Activated CD4-positive, alpha-beta T cell treated with anti-CD3 and anti-CD28 coated beads, Interleukin-2, amount 10 ng/mL, durations not matched to agents 24 days and 14 days (primary cell): ENCODE measurements at regions not wholly inside any gene's neighbourhood (a gene's known extent, or its start where the extent isn't known, plus 50 kb on each side); places are given as distances from the start of the nearest gene placed in this dataset.

Experiments
- DNase-seq: peaks from one replicate; pipeline ENCODE4 v3.0.0; 2022
- H3K27ac Mint-ChIP-seq: one replicate; pipeline ENCODE4 v1.8.0; 2022; ENCODE audit warnings: mild to moderate bottlenecking, mixed read lengths
- H3K27me3 Mint-ChIP-seq: one replicate; pipeline ENCODE4 v1.8.0; 2022; ENCODE audit warnings: mixed read lengths
- H3K36me3 Mint-ChIP-seq: one replicate; pipeline ENCODE4 v1.8.0; 2022; ENCODE audit warnings: low read depth, mild to moderate bottlenecking, mixed read lengths
- H3K4me1 Mint-ChIP-seq: one replicate; pipeline ENCODE4 v1.8.0; 2021; ENCODE audit warnings: mixed read lengths
- H3K4me3 Mint-ChIP-seq: one replicate; pipeline ENCODE4 v1.8.0; 2022; ENCODE audit warnings: mild to moderate bottlenecking, moderate library complexity, mixed read lengths
- H3K9me3 Mint-ChIP-seq: one replicate; pipeline ENCODE4 v1.8.0; 2021; ENCODE audit warnings: mixed read lengths
- intact Hi-C: fragments of 100-400 bp; cut with micrococcal nuclease; formaldehyde crosslinking; loops from one replicate; pipeline ENCODE4 v1.15.1; 2023

GRCh38 chr3:161576714-161577510, 80.3 kb downstream of the OTOL1 start:
- intact Hi-C loops = no loop called here
- H3K4me1 Mint-ChIP-seq = no peaks in the 10 kb centered on the region
- no peak for DNase-seq
- no peak overlapping the region for H3K27ac Mint-ChIP-seq
- H3K36me3 Mint-ChIP-seq = no peaks in the 10 kb centered on the region
- no peaks in the 10 kb centered on the region for H3K9me3 Mint-ChIP-seq
- no peaks in the 10 kb centered on the region for H3K27me3 Mint-ChIP-seq
- H3K4me3 Mint-ChIP-seq = no peak overlapping the region

- H3K27ac Mint-ChIP-seq = no peak overlapping the region
- H3K27me3 Mint-ChIP-seq = no peaks in the 10 kb centered on the region
Measured at GRCh38 chr3:161577662-161578061, 81.1 kb downstream of the OTOL1 start.

GRCh38 chr3:161579395-161580126, 83.0 kb downstream of the OTOL1 start:
- Mint-ChIP-seq H3K27ac (no peak overlapping the region), H3K36me3 (no peaks in the 10 kb centered on the region), H3K27me3 (no peaks in the 10 kb centered on the region), H3K4me3 (no peak overlapping the region), H3K9me3 (no peaks in the 10 kb centered on the region), H3K4me1 (no peaks in the 10 kb centered on the region)
- DNase-seq = no peak
- intact Hi-C loops = no loop called here

More at GRCh38 chr3:161577662-161578061, 81.1 kb downstream of the OTOL1 start:
- H3K4me3 Mint-ChIP-seq = no peak overlapping the region
- H3K36me3 Mint-ChIP-seq = no peaks in the 10 kb centered on the region
- no peak for DNase-seq
- no peaks in the 10 kb centered on the region for H3K9me3 Mint-ChIP-seq
- intact Hi-C loops = no loop called here
- no peaks in the 10 kb centered on the region for H3K4me1 Mint-ChIP-seq

DNA sequence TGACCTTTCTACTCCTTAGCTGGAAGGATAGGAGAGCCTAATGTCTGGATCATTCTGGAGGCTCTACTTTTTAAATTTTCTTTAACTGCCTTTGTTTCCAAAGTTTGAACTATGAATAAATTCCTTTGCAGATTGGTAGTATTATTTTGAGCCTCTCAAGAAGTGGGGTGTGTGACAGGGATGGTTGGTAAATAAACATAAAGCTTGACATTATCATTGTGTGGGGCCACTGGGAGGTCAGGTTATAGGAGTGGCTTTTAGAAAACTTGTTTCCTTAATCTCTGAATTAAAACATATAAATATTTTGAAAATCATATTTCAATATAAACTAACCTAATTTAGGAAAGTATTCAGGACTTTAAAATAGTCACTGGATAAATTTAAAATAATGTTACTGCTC, 89.3 kb downstream of the OTOL1 start:
- H3K36me3 Mint-ChIP-seq = no peaks in the 10 kb centered on the region
- no peaks in the 10 kb centered on the region for H3K4me1 Mint-ChIP-seq
- no peak for DNase-seq
- no peaks in the 10 kb centered on the region for H3K9me3 Mint-ChIP-seq
- intact Hi-C loops = no loop called here
- H3K27me3 Mint-ChIP-seq = no peaks in the 10 kb centered on the region
- H3K4me3 Mint-ChIP-seq = no peak overlapping the region
- H3K27ac Mint-ChIP-seq = no peak overlapping the region

DNA sequence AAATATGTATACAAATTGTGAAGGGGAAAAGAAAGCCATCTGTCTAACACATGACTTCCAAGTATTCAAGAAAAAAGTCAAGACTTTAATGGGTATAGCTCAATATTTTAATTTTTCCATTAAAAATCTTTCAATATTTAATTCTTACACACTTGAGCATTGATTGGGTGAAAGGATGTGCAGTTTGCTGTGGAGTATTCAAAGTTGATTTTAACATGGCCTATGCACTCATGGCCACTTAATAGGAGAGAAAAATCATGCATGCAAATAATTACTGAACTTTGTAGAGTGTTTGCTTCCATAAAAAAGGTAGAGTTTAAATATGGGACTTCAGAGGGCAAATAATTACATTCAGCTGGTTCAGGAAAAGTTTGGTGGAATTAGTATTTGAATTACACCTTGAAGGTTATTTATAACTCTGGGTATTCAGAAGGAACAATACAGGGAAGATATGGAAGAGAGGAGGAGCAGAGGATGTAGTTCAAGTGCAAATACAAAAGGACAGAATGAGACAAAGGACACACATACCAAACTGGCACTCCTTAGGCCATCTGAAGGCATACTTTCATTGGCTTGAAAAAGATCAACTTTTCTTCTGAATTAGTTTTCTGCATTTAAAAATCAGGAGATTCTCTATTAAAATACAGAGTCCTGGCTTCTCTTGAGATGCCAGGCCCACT, 90.1 kb downstream of the OTOL1 start:
- DNase-seq = no peak
- Mint-ChIP-seq H3K27ac (no peak overlapping the region), H3K4me3 (no peak overlapping the region), H3K9me3 (no peaks in the 10 kb centered on the region), H3K36me3 (no peaks in the 10 kb centered on the region), H3K27me3 (no peaks in the 10 kb centered on the region), H3K4me1 (no peaks in the 10 kb centered on the region)
- intact Hi-C loops = no loop called here

GRCh38 chr3:161598639-161599038, 102.0 kb downstream of the OTOL1 start:
- Mint-ChIP-seq H3K27me3 (no peaks in the 10 kb centered on the region), H3K9me3 (no peaks in the 10 kb centered on the region), H3K4me3 (no peak overlapping the region), H3K27ac (no peak overlapping the region), H3K4me1 (no peaks in the 10 kb centered on the region), H3K36me3 (no peaks in the 10 kb centered on the region)
- intact Hi-C loops = no loop called here
- DNase-seq = no peak

DNA sequence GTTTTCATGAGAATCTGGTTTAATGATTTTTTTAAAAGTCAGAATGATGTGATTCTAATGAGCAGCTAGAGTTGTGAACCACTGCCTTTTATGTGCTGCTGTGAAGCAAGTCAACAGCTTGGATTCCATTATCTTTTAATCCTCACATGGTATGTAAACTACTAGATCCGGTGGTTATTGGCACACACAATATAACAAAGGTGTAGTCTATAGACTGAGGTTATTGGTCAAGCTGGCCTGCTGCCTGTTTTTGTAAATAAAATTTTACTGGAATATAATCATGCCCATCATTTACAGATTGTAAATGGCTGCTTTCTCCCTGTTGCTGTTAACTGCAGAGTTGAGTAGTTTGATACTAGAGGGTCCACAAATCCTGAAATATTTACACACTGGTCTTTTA, 103.1 kb downstream of the OTOL1 start:
- Mint-ChIP-seq H3K4me3 (no peak overlapping the region), H3K27me3 (no peaks in the 10 kb centered on the region), H3K27ac (no peak overlapping the region), H3K36me3 (no peaks in the 10 kb centered on the region), H3K4me1 (no peaks in the 10 kb centered on the region), H3K9me3 (no peaks in the 10 kb centered on the region)
- DNase-seq = no peak
- intact Hi-C loops = no loop called here

GRCh38 chr3:161600173-161600572, 103.6 kb downstream of the OTOL1 start:
- H3K4me3 Mint-ChIP-seq = no peak overlapping the region
- DNase-seq = no peak
- H3K27ac Mint-ChIP-seq = no peak overlapping the region
- H3K36me3 Mint-ChIP-seq = no peaks in the 10 kb centered on the region
- H3K9me3 Mint-ChIP-seq = no peaks in the 10 kb centered on the region
- intact Hi-C loops = no loop called here
- no peaks in the 10 kb centered on the region for H3K4me1 Mint-ChIP-seq
- H3K27me3 Mint-ChIP-seq = no peaks in the 10 kb centered on the region

- Mint-ChIP-seq H3K4me1 (no peaks in the 10 kb centered on the region), H3K9me3 (no peaks in the 10 kb centered on the region), H3K4me3 (no peak overlapping the region), H3K36me3 (no peaks in the 10 kb centered on the region), H3K27ac (no peak overlapping the region), H3K27me3 (no peaks in the 10 kb centered on the region)
- DNase-seq = no peak
- intact Hi-C loops = no loop called here
Measured at GRCh38 chr3:161602475-161602874, 105.9 kb downstream of the OTOL1 start.

GRCh38 chr3:161602918-161603317, 106.3 kb downstream of the OTOL1 start:
- H3K36me3 Mint-ChIP-seq = no peaks in the 10 kb centered on the region
- intact Hi-C loops = no loop called here
- H3K27me3 Mint-ChIP-seq = no peaks in the 10 kb centered on the region
- H3K27ac Mint-ChIP-seq = no peak overlapping the region
- H3K4me3 Mint-ChIP-seq = no peak overlapping the region
- no peak for DNase-seq
- no peaks in the 10 kb centered on the region for H3K4me1 Mint-ChIP-seq
- H3K9me3 Mint-ChIP-seq = no peaks in the 10 kb centered on the region

- Mint-ChIP-seq H3K9me3 (no peaks in the 10 kb centered on the region), H3K36me3 (no peaks in the 10 kb centered on the region), H3K4me1 (no peaks in the 10 kb centered on the region), H3K27ac (no peak overlapping the region), H3K27me3 (no peaks in the 10 kb centered on the region), H3K4me3 (no peak overlapping the region)
- DNase-seq = no peak
- intact Hi-C loops = no loop called here
Measured at GRCh38 chr3:161607056-161607455, 110.4 kb downstream of the OTOL1 start.

- Mint-ChIP-seq H3K27ac (no peak overlapping the region), H3K4me1 (no peaks in the 10 kb centered on the region), H3K27me3 (no peaks in the 10 kb centered on the region), H3K9me3 (no peaks in the 10 kb centered on the region), H3K4me3 (no peak overlapping the region), H3K36me3 (no peaks in the 10 kb centered on the region)
- intact Hi-C loops = no loop called here
- no peak for DNase-seq
Measured at GRCh38 chr3:161619351-161619750, 122.7 kb downstream of the OTOL1 start.

DNA sequence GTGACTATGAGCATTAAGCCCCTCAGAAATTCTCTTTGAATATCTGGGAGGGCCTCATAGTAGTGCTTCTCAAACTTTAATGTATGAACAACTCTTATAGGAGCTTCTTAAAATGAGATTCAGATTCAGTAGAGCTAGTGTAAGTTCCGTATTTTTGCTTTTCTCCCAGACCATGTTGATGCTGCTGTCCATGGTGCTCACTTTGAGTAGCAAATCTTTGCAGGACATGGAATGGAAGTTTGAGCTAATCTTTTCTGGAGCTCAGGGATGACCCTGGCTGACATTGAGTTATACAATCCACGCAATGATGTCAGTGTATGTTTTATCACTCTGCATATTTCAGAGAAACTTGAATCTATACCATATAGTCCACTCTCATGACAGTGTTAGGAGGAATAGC, 134.2 kb downstream of the OTOL1 start:
- Mint-ChIP-seq H3K4me1 (no peaks in the 10 kb centered on the region), H3K4me3 (no peak overlapping the region), H3K36me3 (no peaks in the 10 kb centered on the region), H3K27me3 (no peaks in the 10 kb centered on the region), H3K27ac (no peak overlapping the region), H3K9me3 (no peaks in the 10 kb centered on the region)
- intact Hi-C loops = no loop called here
- no peak for DNase-seq

DNA sequence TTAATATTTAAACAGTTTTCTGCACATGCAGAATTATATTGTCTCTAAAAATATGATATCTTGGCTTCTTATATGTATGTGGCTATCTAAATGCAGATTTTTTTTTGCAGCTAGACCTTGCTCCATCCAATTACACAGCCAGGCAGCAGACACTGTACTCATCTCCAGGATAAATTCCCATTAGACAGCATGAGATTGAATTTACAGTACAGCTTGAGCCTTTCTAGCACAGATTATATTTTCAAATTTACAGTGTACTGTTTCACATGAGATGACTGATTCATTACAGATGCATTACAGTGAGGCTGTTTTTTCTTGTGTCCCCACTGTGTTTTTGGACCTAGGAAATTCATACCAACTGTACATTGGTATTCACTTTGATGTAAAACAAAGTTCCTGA, 134.9 kb downstream of the OTOL1 start:
- Mint-ChIP-seq H3K27ac (no peak overlapping the region), H3K27me3 (no peaks in the 10 kb centered on the region), H3K4me3 (no peak overlapping the region), H3K4me1 (no peaks in the 10 kb centered on the region), H3K36me3 (no peaks in the 10 kb centered on the region), H3K9me3 (no peaks in the 10 kb centered on the region)
- intact Hi-C loops = no loop called here
- DNase-seq = no peak
